ENCODE measurements at regions not wholly inside any gene's neighbourhood (a gene's known extent, or its start where the extent isn't known, plus 50 kb on each side); places are given as distances from the start of the nearest gene placed in this dataset.

- no peak for TF ChIP-seq TCF7L2 (IDR thresholded peaks at IDR 0.05; ENCODE audit: low read depth, low read length)
- no peak for TF ChIP-seq REST (IDR thresholded peaks at IDR 0.05; ENCODE audit: insufficient read depth in 1 of 2, low read depth in 2 of 2, low read length in 1 of 2)
- TF ChIP-seq CTCF (IDR thresholded peaks at IDR 0.05) = no peak
- TF ChIP-seq POLR2AphosphoS5 (IDR thresholded peaks at IDR 0.05; ENCODE audit: low read depth, low read length) = no peak
- TF ChIP-seq SIN3A (IDR thresholded peaks at IDR 0.05; ENCODE audit: borderline replicate concordance, insufficient read depth, low read depth, low read length) = no peak
- CTCF ChIA-PET = no interaction called here
- POLR2A ChIA-PET = no interaction called here
- no TSS peak for BruUV-seq (replicated peaks)
- Histone ChIP-seq H3K27me3 (ENCODE audit: control insufficient read depth, insufficient read depth, low read length) (no peaks in the 10 kb centered on the region), H3K36me3 (ENCODE audit: control insufficient read depth, insufficient read depth, low read length) (no peaks in the 10 kb centered on the region), H3K4me3 (ENCODE audit: low read depth in 2 of 2, low read length in 2 of 2) (no peak overlapping the region), H3K4me1 (ENCODE audit: control insufficient read depth, insufficient read depth, low read length) (no peaks in the 10 kb centered on the region), H3K9me3 (ENCODE audit: control insufficient read depth, insufficient read depth, low read depth, low read length) (no peaks in the 10 kb centered on the region), H3K27ac (ENCODE audit: low read length) (no peak overlapping the region)
- in situ Hi-C loops (cut with HindIII; ENCODE audit: low pct_unique_long_range_greater_than_20kb, low sequenced_read_pairs) = no loop called here
- intact Hi-C loops (cut with micrococcal nuclease; ENCODE audit: unreplicated experiment) = loop anchor here (5.0 kb wide), 1 partner anchor 152 kb away; no protein-coding TSS in a partner anchor
- DNase-seq (ENCODE audit: low read depth, low spot score) = no peak
- no peak for ATAC-seq
Measured at GRCh38 chr11:25980091-25980490, 351.8 kb upstream of the ANO3 start.

GRCh38 chr11:25981998-25982397 is 349.9 kb upstream of the ANO3 start:
- no peak overlapping the region for H3K27ac ChIP-seq (ENCODE audit: low read length)
- POLR2A ChIA-PET = no interaction called here
- TF ChIP-seq CTCF (IDR thresholded peaks at IDR 0.05) = peak; percentile 68
- no peak for TF ChIP-seq POLR2AphosphoS5 (IDR thresholded peaks at IDR 0.05; ENCODE audit: low read depth, low read length)
- ATAC-seq (peak; percentile 81), DNase-seq (ENCODE audit: low read depth, low spot score) (peak; percentile 24)
- in situ Hi-C loops (cut with HindIII; ENCODE audit: low pct_unique_long_range_greater_than_20kb, low sequenced_read_pairs) (no loop called here), intact Hi-C loops (cut with micrococcal nuclease; ENCODE audit: unreplicated experiment) (loop anchor here (1.0 to 5.0 kb wide), 3 partner anchors 150 to 295 kb away; no protein-coding TSS in a partner anchor)
- CTCF ChIA-PET = interaction anchor here (0.5 to 0.7 kb wide), 4 partner anchors 129 to 794 kb away, joined by 3 to 7 read pairs (median 4); no protein-coding TSS in a partner anchor
- BruUV-seq (replicated peaks) = no TSS peak
- H3K9me3 ChIP-seq (ENCODE audit: control insufficient read depth, insufficient read depth, low read depth, low read length) = no peaks in the 10 kb centered on the region
- no peaks in the 10 kb centered on the region for H3K4me1 ChIP-seq (ENCODE audit: control insufficient read depth, insufficient read depth, low read length)
- no peak overlapping the region for H3K4me3 ChIP-seq (ENCODE audit: low read depth in 2 of 2, low read length in 2 of 2)
- no peaks in the 10 kb centered on the region for H3K27me3 ChIP-seq (ENCODE audit: control insufficient read depth, insufficient read depth, low read length)
- H3K36me3 ChIP-seq (ENCODE audit: control insufficient read depth, insufficient read depth, low read length) = no peaks in the 10 kb centered on the region
